Mucosa of rectum (tissue), 2 donors: ENCODE measurements at regions not wholly inside any gene's neighbourhood (a gene's known extent, or its start where the extent isn't known, plus 50 kb on each side); places are given as distances from the start of the nearest gene placed in this dataset.

Source experiments
- H3K27ac ChIP-seq, 2 donors: one replicate each; pipeline ENCODE4 v1.7.0; 2013; ENCODE audit warnings: inconsistent platforms in 2 of 2, low read depth in 2 of 2, low read length in 2 of 2
- H3K27me3 ChIP-seq, 2 donors: one replicate each; pipeline ENCODE4 v1.7.0; 2013; ENCODE audit warnings: low read length in 2 of 2; ENCODE audit not compliant: control insufficient read depth in 2 of 2, insufficient read depth in 2 of 2
- H3K36me3 ChIP-seq, 2 donors: one replicate each; pipeline ENCODE4 v1.7.0; 2013; ENCODE audit warnings: low read length in 2 of 2; ENCODE audit not compliant: control insufficient read depth in 2 of 2, insufficient read depth in 2 of 2
- H3K4me1 ChIP-seq, 2 donors: one replicate each; pipeline ENCODE4 v1.7.0; 2013; ENCODE audit warnings: low read length in 2 of 2, mild to moderate bottlenecking in 1 of 2; ENCODE audit not compliant: control insufficient read depth in 2 of 2, insufficient read depth in 2 of 2
- H3K4me3 ChIP-seq, 2 donors: one replicate each; pipeline ENCODE4 v1.7.0; 2013; ENCODE audit warnings: low read length in 2 of 2
- H3K9ac ChIP-seq, 2 donors: one replicate each; pipeline ENCODE4 v1.7.0; 2013; ENCODE audit warnings: low read length in 2 of 2, low read depth in 1 of 2, mild to moderate bottlenecking in 1 of 2
- H3K9me3 ChIP-seq, 2 donors: one replicate each; pipeline ENCODE4 v1.7.0; 2013; ENCODE audit warnings: low read length in 2 of 2; ENCODE audit not compliant: control insufficient read depth in 2 of 2
- donor health status: healthy.
- donor health status: Normal muscosa, but diverticular disease.

DNA sequence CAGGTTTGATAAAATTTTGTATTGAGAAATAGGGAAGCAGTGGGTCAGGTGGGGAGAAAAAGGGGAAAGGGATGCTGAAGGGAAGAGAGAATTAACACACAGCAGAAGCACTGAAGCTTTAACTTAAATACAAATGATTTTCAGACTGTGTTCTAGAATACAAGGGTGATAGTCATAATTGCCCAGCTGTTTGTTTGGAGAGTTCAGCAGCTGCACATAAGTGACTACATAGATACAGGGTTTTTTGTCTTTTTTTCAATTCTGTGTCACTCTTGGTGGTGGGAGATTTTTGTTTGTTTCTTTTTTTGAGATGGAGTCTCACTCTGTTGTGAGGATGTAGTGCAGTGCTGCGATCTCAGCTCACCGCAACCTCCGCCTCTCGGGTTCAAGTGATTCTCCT lies 590.4 kb upstream of the SEMA6A start:
- H3K27ac ChIP-seq = no peak overlapping the region
- no peaks in the 10 kb centered on the region for H3K9me3 ChIP-seq
- H3K27me3 ChIP-seq = no peaks in the 10 kb centered on the region
- no peak overlapping the region for H3K4me3 ChIP-seq
- H3K4me1 ChIP-seq = no peaks in the 10 kb centered on the region
- H3K36me3 ChIP-seq = no peaks in the 10 kb centered on the region
- H3K9ac ChIP-seq = no peak overlapping the region

DNA sequence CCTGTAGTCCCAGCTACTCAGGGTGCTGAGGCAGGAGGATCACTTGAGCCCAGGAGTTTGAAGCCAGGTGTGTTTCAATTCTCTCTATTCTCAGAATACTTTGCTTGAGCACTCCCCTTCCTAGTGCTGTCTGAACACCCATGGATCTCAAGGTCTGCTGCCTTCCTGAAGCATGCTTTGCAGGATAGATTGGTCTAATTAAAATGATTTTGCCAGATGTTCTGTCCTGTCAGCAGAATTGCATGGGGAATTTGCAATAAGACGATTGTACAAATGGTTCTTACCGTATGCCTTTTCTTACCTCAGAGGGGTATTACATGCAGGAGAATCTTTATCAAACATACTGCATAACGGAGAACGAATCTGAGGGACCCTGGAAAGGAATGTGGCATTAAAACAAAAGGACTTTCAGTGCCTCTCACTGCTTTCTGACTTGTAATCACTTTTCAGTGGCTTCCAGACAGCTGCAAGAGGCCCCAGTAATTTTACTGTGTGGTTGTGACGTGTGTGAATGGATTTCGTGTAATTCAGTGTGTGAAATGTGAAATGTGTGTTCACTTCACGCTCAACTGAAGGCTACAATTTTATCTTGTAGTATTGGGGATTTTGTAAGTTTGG lies 587.2 kb upstream of the SEMA6A start:
- Histone ChIP-seq H3K4me1 (no peaks in the 10 kb centered on the region), H3K4me3 (no peak overlapping the region), H3K9me3 (no peaks in the 10 kb centered on the region), H3K27ac (no peak overlapping the region), H3K36me3 (no peaks in the 10 kb centered on the region), H3K27me3 (no peaks in the 10 kb centered on the region), H3K9ac (no peak overlapping the region)

DNA sequence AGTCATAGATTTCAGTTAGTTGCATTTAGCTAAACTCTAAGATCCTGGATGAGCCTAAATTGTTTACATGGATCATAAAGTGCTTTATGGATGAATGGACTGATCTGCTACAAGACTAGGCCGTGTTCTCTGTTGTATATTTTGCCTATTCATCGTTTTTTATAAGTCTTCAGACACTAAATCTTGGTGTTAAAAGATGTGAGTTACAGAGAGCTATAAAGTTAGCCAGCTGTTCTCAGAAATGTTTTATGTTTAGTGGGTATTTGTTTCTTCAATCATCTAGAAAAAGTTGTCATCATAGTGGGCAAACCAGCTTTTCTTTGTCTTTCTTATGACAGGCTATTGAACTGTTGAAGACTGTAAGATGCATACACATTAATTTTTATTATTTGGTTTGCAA lies 585.8 kb upstream of the SEMA6A start:
- Histone ChIP-seq H3K27ac (no peak overlapping the region), H3K4me1 (no peaks in the 10 kb centered on the region), H3K27me3 (no peaks in the 10 kb centered on the region), H3K9ac (no peak overlapping the region), H3K9me3 (no peaks in the 10 kb centered on the region), H3K36me3 (no peaks in the 10 kb centered on the region), H3K4me3 (no peak overlapping the region)

DNA sequence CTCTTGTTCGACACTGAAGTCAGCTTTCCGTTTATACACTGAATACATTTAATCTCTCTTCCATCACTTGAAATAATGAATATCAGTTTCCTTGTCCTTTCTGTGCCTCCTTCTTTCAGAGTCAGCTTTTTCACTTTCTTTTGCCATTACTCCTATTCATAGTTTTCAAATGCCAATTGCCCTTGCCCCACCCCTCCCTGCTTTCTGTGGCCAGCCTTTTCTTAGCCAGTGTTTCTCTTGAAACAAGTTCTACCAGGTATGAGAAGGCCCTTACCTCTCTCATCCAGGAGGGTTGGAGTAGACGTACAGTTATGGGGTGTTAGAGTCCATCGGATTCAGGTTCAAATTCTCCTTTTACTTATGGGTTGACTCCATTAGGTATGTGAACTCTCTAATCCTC lies 574.7 kb upstream of the SEMA6A start:
- no peaks in the 10 kb centered on the region for H3K36me3 ChIP-seq
- no peak overlapping the region for H3K27ac ChIP-seq
- H3K4me1 ChIP-seq = no peaks in the 10 kb centered on the region
- no peak overlapping the region for H3K9ac ChIP-seq
- H3K9me3 ChIP-seq = no peaks in the 10 kb centered on the region
- no peak overlapping the region for H3K4me3 ChIP-seq
- H3K27me3 ChIP-seq = no peaks in the 10 kb centered on the region

DNA sequence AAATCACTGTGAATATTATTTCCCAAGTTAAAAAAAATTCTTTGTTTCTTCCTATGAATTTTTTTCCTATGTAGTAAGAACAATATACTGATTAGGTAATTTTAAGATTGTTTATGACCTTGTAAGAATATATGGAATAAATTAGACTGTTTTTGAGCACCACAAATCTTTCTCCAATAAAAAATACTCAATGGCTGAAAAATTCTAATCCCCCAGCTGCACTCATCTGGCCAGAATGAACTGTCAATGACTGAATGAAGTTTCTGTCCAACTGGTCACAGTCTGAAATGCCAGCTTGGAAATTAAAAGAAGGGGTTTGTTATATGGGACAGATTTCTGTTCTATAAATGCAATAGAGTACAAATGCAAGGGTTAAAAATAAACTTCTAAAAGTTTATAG lies 569.5 kb upstream of the SEMA6A start:
- no peaks in the 10 kb centered on the region for H3K27me3 ChIP-seq
- H3K4me1 ChIP-seq = no peaks in the 10 kb centered on the region
- no peaks in the 10 kb centered on the region for H3K9me3 ChIP-seq
- H3K36me3 ChIP-seq = no peaks in the 10 kb centered on the region
- no peak overlapping the region for H3K27ac ChIP-seq
- H3K9ac ChIP-seq = no peak overlapping the region
- H3K4me3 ChIP-seq = no peak overlapping the region

DNA sequence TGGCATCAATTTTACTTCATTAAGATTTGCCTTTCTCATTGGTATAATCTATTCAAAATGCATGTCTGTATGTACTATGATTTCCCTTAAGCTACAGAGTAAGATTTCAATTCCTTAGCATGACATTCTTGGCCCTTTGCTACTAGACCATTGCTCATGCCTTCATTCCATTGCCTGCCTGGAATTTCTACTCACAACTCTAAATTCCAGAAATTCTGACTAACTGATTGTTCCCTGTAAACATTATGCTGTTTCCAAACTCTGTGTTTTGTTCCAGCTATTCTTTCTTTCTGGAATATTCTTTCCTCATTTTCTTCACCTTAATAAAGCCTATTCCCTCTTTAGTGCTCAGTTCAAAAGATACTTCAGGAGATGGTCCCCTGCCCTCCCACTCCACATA lies 568.8 kb upstream of the SEMA6A start:
- H3K4me3 ChIP-seq = no peak overlapping the region
- H3K27ac ChIP-seq = no peak overlapping the region
- H3K9me3 ChIP-seq = no peaks in the 10 kb centered on the region
- no peak overlapping the region for H3K9ac ChIP-seq
- H3K27me3 ChIP-seq = no peaks in the 10 kb centered on the region
- H3K36me3 ChIP-seq = no peaks in the 10 kb centered on the region
- H3K4me1 ChIP-seq = no peaks in the 10 kb centered on the region

DNA sequence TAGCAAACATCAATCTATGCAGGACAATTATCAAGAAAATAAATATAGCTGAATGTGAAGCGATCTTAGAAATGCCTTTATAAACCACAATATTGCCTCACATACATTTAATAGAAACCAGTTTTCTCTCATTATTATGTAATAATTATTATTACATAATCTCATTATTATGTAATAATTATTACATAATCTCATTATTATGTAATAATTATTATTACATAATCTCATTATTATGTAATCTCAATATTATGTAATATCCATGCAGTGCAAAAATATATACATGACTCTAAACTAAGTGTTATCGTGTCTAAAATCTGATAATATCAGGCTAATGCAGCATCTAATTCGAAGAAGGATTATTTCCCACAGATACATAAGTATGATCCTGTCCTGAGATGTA lies 563.9 kb upstream of the SEMA6A start:
- H3K9me3 ChIP-seq = no peaks in the 10 kb centered on the region
- no peaks in the 10 kb centered on the region for H3K36me3 ChIP-seq
- no peak overlapping the region for H3K27ac ChIP-seq
- H3K27me3 ChIP-seq = no peaks in the 10 kb centered on the region
- no peak overlapping the region for H3K4me3 ChIP-seq
- H3K9ac ChIP-seq = no peak overlapping the region
- no peaks in the 10 kb centered on the region for H3K4me1 ChIP-seq

DNA sequence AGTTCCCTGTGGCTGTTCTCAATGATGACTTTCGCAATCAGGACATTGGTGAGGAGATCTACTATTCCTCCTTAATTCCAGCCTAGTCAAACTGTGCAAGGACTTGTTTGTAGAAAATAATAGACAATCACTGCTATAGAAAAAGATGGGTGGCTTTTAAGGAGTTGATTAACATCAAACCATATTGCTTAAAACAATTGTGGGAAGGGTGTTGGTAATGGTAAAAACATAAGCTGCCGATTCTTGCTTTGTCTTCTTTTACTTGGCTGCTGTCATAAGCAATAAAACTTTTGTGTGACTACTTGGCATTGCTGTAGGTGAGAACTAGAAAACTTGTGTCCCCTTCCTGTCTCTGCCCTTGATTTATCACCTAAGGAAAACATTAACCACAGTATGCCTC lies 561.2 kb upstream of the SEMA6A start:
- Histone ChIP-seq H3K27ac (no peak overlapping the region), H3K9me3 (no peaks in the 10 kb centered on the region), H3K36me3 (no peaks in the 10 kb centered on the region), H3K4me3 (no peak overlapping the region), H3K9ac (no peak overlapping the region), H3K27me3 (no peaks in the 10 kb centered on the region), H3K4me1 (no peaks in the 10 kb centered on the region)

DNA sequence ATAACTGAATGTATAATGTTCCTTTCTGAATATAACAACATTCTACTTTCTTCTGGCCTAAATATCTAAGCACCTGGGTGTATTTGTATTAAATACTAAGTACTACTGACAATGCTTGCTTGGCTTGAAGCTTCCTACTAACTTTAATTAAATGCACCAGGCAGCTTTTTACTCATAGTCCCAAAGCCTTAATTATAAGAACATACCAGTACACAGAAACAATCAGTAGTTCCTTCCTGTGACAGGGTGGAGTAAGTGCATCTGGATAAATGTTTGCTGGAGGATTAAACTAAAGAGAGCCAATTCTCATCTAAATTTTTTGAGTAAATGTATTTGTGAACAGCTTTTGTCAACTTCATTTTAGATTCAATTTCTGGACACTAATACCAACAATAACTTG lies 558.6 kb upstream of the SEMA6A start:
- H3K4me1 ChIP-seq = no peaks in the 10 kb centered on the region
- H3K36me3 ChIP-seq = no peaks in the 10 kb centered on the region
- no peak overlapping the region for H3K27ac ChIP-seq
- H3K9ac ChIP-seq = no peak overlapping the region
- H3K9me3 ChIP-seq = no peaks in the 10 kb centered on the region
- H3K4me3 ChIP-seq = no peak overlapping the region
- no peaks in the 10 kb centered on the region for H3K27me3 ChIP-seq

DNA sequence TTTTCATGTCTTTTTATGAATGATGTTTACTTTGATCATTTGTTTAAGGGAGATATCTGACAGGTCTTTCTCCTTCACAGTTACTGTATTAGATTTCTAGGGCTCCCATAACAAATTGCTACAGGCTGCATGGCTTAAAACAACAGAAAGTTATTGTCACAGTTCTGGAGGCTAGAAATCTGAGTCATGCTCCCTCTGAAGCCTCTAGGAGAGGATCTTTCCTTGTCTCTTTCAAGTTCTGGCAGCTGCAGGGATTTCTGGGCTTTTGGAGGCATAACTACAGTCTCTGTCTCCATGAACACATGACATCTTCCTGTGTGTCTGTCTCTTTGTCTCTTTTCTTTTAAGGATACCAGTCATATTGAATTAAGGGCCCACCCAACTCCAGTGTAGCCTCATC lies 557.3 kb upstream of the SEMA6A start:
- H3K9ac ChIP-seq = no peak overlapping the region
- H3K9me3 ChIP-seq = no peaks in the 10 kb centered on the region
- H3K27me3 ChIP-seq = no peaks in the 10 kb centered on the region
- no peak overlapping the region for H3K4me3 ChIP-seq
- H3K36me3 ChIP-seq = no peaks in the 10 kb centered on the region
- no peaks in the 10 kb centered on the region for H3K4me1 ChIP-seq
- no peak overlapping the region for H3K27ac ChIP-seq
